ENCODE measurements at regions not wholly inside any gene's neighbourhood (a gene's known extent, or its start where the extent isn't known, plus 50 kb on each side); places are given as distances from the start of the nearest gene placed in this dataset.

- TF ChIP-seq GATA2 (IDR thresholded peaks at IDR 0.05; ENCODE audit: low read depth, low read length) (no peak), GATA3 (IDR thresholded peaks at IDR 0.05; ENCODE audit: low read depth, low read length) (no peak)
These were observed 95.5 kb downstream of the RDH14 start for GRCh38 chr2:18464913-18465312.

All from SH-SY5Y (cell line).